GM12878 (cell line): ENCODE measurements at regions not wholly inside any gene's neighbourhood (a gene's known extent, or its start where the extent isn't known, plus 50 kb on each side); places are given as distances from the start of the nearest gene placed in this dataset.

Experiments used
- ATAC-seq: fragments of 200-7000 bp; cut with Tn5 transposase; 3 replicates; pipeline ENCODE4 v1.9.1; 2020; ENCODE audit warnings: mild to moderate bottlenecking, moderate library complexity
- BruUV-seq: library from RNA; stranded (reverse); fragments of 400-500 nt; replicated peaks from 2 replicates; lab custom pipeline; 2021; lab: Mats Ljungman, UMichigan
- CTCF ChIA-PET: fragments of 300-600 bp; sonication (Branson Sonifier 250); formaldehyde crosslinking; extraction: SDS; loops from one replicate; lab custom pipeline; 2021; ENCODE audit warnings: inconsistent platforms; lab: Yijun Ruan, JAX
- POLR2A ChIA-PET: fragments of 350-600 bp; formaldehyde crosslinking; extraction: SDS; loops from one replicate; lab custom pipeline; 2021; ENCODE audit warnings: inconsistent platforms; lab: Charles Lee
- RAD21 ChIA-PET: fragments of 300-600 bp; sonication (Branson Sonifier 250); formaldehyde crosslinking; loops from one replicate; lab custom pipeline; 2023; ENCODE audit warnings: antibody characterized with exemption; ENCODE audit not compliant: unreplicated experiment; lab: Charles Lee
- SMC1A ChIA-PET: fragments of 300-600 bp; sonication (Branson Sonifier 250); formaldehyde crosslinking; loops from one replicate; lab custom pipeline; 2023; ENCODE audit not compliant: unreplicated experiment, uncharacterized antibody; lab: Charles Lee
- DNase-seq: peaks from one replicate; pipeline ENCODE4 v3.0.0-alpha.2; 2011; ENCODE audit warnings: low read depth, low spot score
- FAIRE-seq: peaks from 3 replicates; lab custom pipeline; 2011; peaks lifted over from hg19 to GRCh38; lab: Jason Lieb, UNC
- H2AFZ ChIP-seq: 2 replicates; pipeline ENCODE4 v1.6.0; 2011; ENCODE audit warnings: low read depth, low read length, control low read depth; ENCODE audit not compliant: control insufficient read depth
- H3K27ac ChIP-seq: 2 replicates; pipeline ENCODE4 v1.5.1; 2011; ENCODE audit warnings: control low read depth; ENCODE audit not compliant: control insufficient read depth, insufficient read depth
- H3K27me3 ChIP-seq, 2 experiments: replicated peaks in 1 of 2; 2 replicates each; pipeline versions ENCODE4 v1.6.0 to v1.6.1; 2011; ENCODE audit warnings: low read length in 1 of 2; ENCODE audit not compliant: control insufficient read depth in 2 of 2, insufficient read depth in 2 of 2
- H3K36me3 ChIP-seq, 2 experiments: 2 replicates each; pipeline ENCODE4 v1.5.1; 2011; ENCODE audit warnings: low read length in 1 of 2; ENCODE audit not compliant: control insufficient read depth in 2 of 2, insufficient read depth in 2 of 2
- H3K4me1 ChIP-seq: 2 replicates; pipeline ENCODE4 v1.6.1; 2011; ENCODE audit warnings: mild to moderate bottlenecking, low read length, moderate library complexity, mixed read lengths; ENCODE audit not compliant: control insufficient read depth, insufficient read depth
- H3K4me2 ChIP-seq: 2 replicates; pipeline ENCODE4 v1.6.0; 2011; ENCODE audit warnings: control low read depth; ENCODE audit not compliant: control insufficient read depth, insufficient read depth
- H3K4me3 ChIP-seq: fragments of 200-600 bp; sonication (generic); 2 replicates; pipeline ENCODE4 v1.5.1; 2016
- H3K79me2 ChIP-seq: 2 replicates; pipeline ENCODE4 v1.6.0; 2011; ENCODE audit warnings: low read length; ENCODE audit not compliant: control insufficient read depth, insufficient read depth
- H3K9ac ChIP-seq: 2 replicates; pipeline ENCODE4 v1.8.0; 2011; ENCODE audit warnings: low read length, control low read depth, mixed read lengths; ENCODE audit not compliant: control insufficient read depth, insufficient read depth
- H3K9me3 ChIP-seq: replicated peaks from 3 replicates; pipeline ENCODE4 v1.5.1; 2011; ENCODE audit warnings: mild to moderate bottlenecking, low read length; ENCODE audit not compliant: control insufficient read depth, insufficient read depth
- H4K20me1 ChIP-seq: 2 replicates; pipeline ENCODE4 v1.6.0; 2011; ENCODE audit not compliant: control insufficient read depth, insufficient read depth
- BACH1 ChIP-seq: fragments of 450-650 bp; IDR thresholded peaks from 2 replicates; pipeline ENCODE4 v1.6.1; 2017; ENCODE audit warnings: mild to moderate bottlenecking, borderline replicate concordance
- CBX5 ChIP-seq: sonication (generic); IDR thresholded peaks from 2 replicates; pipeline ENCODE4 v1.6.1; 2016; ENCODE audit warnings: low read depth, moderate library complexity, mild to moderate bottlenecking, inconsistent platforms
- CHD2 ChIP-seq: IDR thresholded peaks from 2 replicates; pipeline ENCODE4 v1.6.1; 2011; ENCODE audit warnings: low read depth, low read length, improper control_type of control experiment, borderline replicate concordance
- FOS ChIP-seq: IDR thresholded peaks from 3 replicates; pipeline ENCODE4 v1.6.1; 2011; ENCODE audit warnings: borderline replicate concordance; ENCODE audit not compliant: insufficient read length; ENCODE audit errors: extremely low read depth
- HCFC1 ChIP-seq: fragments of 150-350 bp; IDR thresholded peaks from 2 replicates; pipeline ENCODE4 v1.6.1; 2014; ENCODE audit warnings: low read length
- IKZF2 ChIP-seq, 2 experiments: fragments of 450-650 bp; IDR thresholded peaks; 2 replicates each; pipeline ENCODE4 v1.6.1; 2017; ENCODE audit warnings: mild to moderate bottlenecking in 2 of 2, moderate library complexity in 2 of 2
- MAX ChIP-seq: IDR thresholded peaks from 2 replicates; pipeline ENCODE4 v1.6.1; 2012; ENCODE audit warnings: low read depth, low read length, improper control_type of control experiment
- NKRF ChIP-seq: fragments of 450-650 bp; conservative IDR thresholded peaks from 2 replicates; pipeline ENCODE4 v1.6.1; 2017; ENCODE audit warnings: mild to moderate bottlenecking, moderate library complexity
- STAT1 ChIP-seq: fragments of 450-650 bp; conservative IDR thresholded peaks from 2 replicates; pipeline ENCODE4 v1.6.1; 2014; ENCODE audit warnings: antibody characterized with exemption, mild to moderate bottlenecking
- SUPT20H ChIP-seq: IDR thresholded peaks from 2 replicates; pipeline ENCODE4 v1.6.1; 2011; ENCODE audit warnings: low read depth, mild to moderate bottlenecking, low read length, moderate library complexity, borderline replicate concordance; ENCODE audit not compliant: control insufficient read depth
- WRNIP1 ChIP-seq: IDR thresholded peaks from 2 replicates; pipeline ENCODE4 v1.6.1; 2011; ENCODE audit warnings: low read depth, low read length, improper control_type of control experiment, borderline replicate concordance
- ZBTB4 ChIP-seq: fragments of 450-650 bp; formaldehyde crosslinking; IDR thresholded peaks from 2 replicates; pipeline ENCODE4 v1.4.0; 2022; ENCODE audit warnings: mild to moderate bottlenecking, moderate library complexity
- WGBS: methylation state at CpG from one replicate; pipeline ENCODE4 v1.1.6; 2016; ENCODE audit warnings: low lambda C conversion rate; ENCODE audit not compliant: insufficient replicate concordance, insufficient coverage; ENCODE audit errors: missing lambda C conversion rate; 5-methylcytosine and 5-hydroxymethylcytosine counted together
- in situ Hi-C: fragments of 300-500 bp; cut with MboI; formaldehyde crosslinking; loops from 9 replicates; pipeline ENCODE4 v1.14.3; 2018; ENCODE audit warnings: mixed read lengths
- intact Hi-C: fragments of 100-400 bp; cut with micrococcal nuclease; formaldehyde crosslinking; loops from one replicate; pipeline ENCODE4 v1.14.2; 2022; ENCODE audit not compliant: unreplicated experiment

GRCh38 chr20:12764053-12764452 lies 244.7 kb upstream of the SPTLC3 start (continued):
- TF ChIP-seq ZBTB4: no peak

- H3K79me2 ChIP-seq: no peaks in the 10 kb centered on the region
- SMC1A ChIA-PET: no interaction called here
- no peak overlapping the region for H2AFZ ChIP-seq
- no peak overlapping the region for H3K4me2 ChIP-seq
- H3K9me3 ChIP-seq: no peaks in the 10 kb centered on the region
- DNase-seq: no peak
- no peak overlapping the region for H3K4me3 ChIP-seq
- TF ChIP-seq FOS (no peak), BACH1 (no peak), NKRF (no peak), SUPT20H (no peak), CBX5 (no peak), HCFC1 (no peak), IKZF2 (IDR thresholded peaks at IDR 0.05) (no peak), STAT1 (no peak), CHD2 (no peak), MAX (no peak), WRNIP1 (no peak)
- TF ChIP-seq, all 136 proteins: peak for 0
- POLR2A ChIA-PET: no interaction called here
- no peak overlapping the region for H3K27ac ChIP-seq
- no peak overlapping the region for H3K9ac ChIP-seq
- intact Hi-C loops: no loop called here
- in situ Hi-C loops: no loop called here
- BruUV-seq: no TSS peak
- CTCF ChIA-PET: no interaction called here
- FAIRE-seq (no peak), ATAC-seq (no peak)
- WGBS: 0% methylated on average over 1 of the region's 1 CpG
- no peaks in the 10 kb centered on the region for H3K36me3 ChIP-seq
- H3K27me3 ChIP-seq: no peaks in the 10 kb centered on the region
- RAD21 ChIA-PET: no interaction called here
- no peaks in the 10 kb centered on the region for H3K4me1 ChIP-seq
- H4K20me1 ChIP-seq: no peaks in the 10 kb centered on the region
These were observed 243.9 kb upstream of the SPTLC3 start for GRCh38 chr20:12764851-12765250.
